ENCODE measurements at regions not wholly inside any gene's neighbourhood (a gene's known extent, or its start where the extent isn't known, plus 50 kb on each side); places are given as distances from the start of the nearest gene placed in this dataset.

- no peak for TF ChIP-seq PLRG1 (conservative IDR thresholded peaks at IDR 0.05)
- TF ChIP-seq TEAD3 (CRISPR knock-in tag; optimal IDR thresholded peaks at IDR 0.05; ENCODE audit: borderline replicate concordance): no peak
- TF ChIP-seq TFDP2 (CRISPR knock-in tag; IDR thresholded peaks at IDR 0.05): no peak
- TF ChIP-seq POLR2AphosphoS5 (IDR thresholded peaks at IDR 0.05; ENCODE audit: low read depth, low read length): no peak
Measured at GRCh38 chr11:15489281-15489680, 374.6 kb downstream of the INSC start (continued).

DNA sequence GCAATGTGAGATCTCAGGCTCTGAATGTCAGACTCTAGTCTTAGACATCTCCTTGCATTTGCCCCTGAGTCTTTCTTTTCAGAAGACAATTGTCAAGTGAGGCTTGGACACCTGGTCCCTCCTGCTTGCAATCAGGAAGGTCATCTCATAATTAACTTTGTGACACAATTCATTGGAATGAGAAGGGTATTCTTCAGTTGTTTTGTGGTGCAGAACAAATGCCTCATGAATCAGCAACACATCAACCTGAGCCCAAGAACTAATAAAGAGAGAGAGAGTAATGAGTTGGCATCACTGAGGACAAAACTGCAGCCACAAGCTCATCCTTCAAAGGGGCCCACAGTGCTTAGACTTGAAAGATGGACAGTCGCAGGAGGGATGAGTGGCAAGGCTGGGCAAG, 375.8 kb downstream of the INSC start:
- no peak overlapping the region for H3K4me3 ChIP-seq (replicated peaks in 1 of 3; ENCODE audit: insufficient read depth in 1 of 3, low read depth in 2 of 3, low read length in 3 of 3)
- 0% methylated on average over 1 of the region's 1 CpG for WGBS (ENCODE audit: low lambda C conversion rate)
- H4K20me1 ChIP-seq (ENCODE audit: insufficient read depth, low read length): no peaks in the 10 kb centered on the region
- ChIA-PET CTCF (ENCODE audit: low intra/inter-chr PET ratio, low total read pairs) (no interaction called here), POLR2A (no interaction called here)
- no peaks in the 10 kb centered on the region for H3K79me2 ChIP-seq (ENCODE audit: insufficient read depth, low read length)
- no peaks in the 10 kb centered on the region for H3K4me1 ChIP-seq (ENCODE audit: insufficient read depth, low read length)
- no peak for ATAC-seq
- no peak overlapping the region for H3K4me2 ChIP-seq (ENCODE audit: low read depth, low read length)
- FAIRE-seq: no peak
- no peaks in the 10 kb centered on the region for H3K36me3 ChIP-seq (replicated peaks in 1 of 2; ENCODE audit: control insufficient read depth in 1 of 2, insufficient read depth in 2 of 2, low read length in 2 of 2)
- H3K9ac ChIP-seq (ENCODE audit: insufficient read depth, low read depth, low read length): no peak overlapping the region
- H3K27ac ChIP-seq (ENCODE audit: extremely low read length, insufficient read depth, low read length): no peak overlapping the region
- no peaks in the 10 kb centered on the region for H3K27me3 ChIP-seq (ENCODE audit: control insufficient read depth in 1 of 2, insufficient read depth in 2 of 2, low read length in 2 of 2)
- BruUV-seq (replicated peaks): no TSS peak
- H3K9me3 ChIP-seq (ENCODE audit: low read length): no peaks in the 10 kb centered on the region
- intact Hi-C loops (cut with micrococcal nuclease; ENCODE audit: unreplicated experiment) (no loop called here), in situ Hi-C loops (cut with HindIII; ENCODE audit: extremely low pct_ligation_motif_present, low pct_unique_long_range_greater_than_20kb) (no loop called here)
- no peak overlapping the region for H2AFZ ChIP-seq (ENCODE audit: low read length)
- DNase-seq (ENCODE audit: low spot score): no peak
- TF ChIP-seq, protein P1, sequence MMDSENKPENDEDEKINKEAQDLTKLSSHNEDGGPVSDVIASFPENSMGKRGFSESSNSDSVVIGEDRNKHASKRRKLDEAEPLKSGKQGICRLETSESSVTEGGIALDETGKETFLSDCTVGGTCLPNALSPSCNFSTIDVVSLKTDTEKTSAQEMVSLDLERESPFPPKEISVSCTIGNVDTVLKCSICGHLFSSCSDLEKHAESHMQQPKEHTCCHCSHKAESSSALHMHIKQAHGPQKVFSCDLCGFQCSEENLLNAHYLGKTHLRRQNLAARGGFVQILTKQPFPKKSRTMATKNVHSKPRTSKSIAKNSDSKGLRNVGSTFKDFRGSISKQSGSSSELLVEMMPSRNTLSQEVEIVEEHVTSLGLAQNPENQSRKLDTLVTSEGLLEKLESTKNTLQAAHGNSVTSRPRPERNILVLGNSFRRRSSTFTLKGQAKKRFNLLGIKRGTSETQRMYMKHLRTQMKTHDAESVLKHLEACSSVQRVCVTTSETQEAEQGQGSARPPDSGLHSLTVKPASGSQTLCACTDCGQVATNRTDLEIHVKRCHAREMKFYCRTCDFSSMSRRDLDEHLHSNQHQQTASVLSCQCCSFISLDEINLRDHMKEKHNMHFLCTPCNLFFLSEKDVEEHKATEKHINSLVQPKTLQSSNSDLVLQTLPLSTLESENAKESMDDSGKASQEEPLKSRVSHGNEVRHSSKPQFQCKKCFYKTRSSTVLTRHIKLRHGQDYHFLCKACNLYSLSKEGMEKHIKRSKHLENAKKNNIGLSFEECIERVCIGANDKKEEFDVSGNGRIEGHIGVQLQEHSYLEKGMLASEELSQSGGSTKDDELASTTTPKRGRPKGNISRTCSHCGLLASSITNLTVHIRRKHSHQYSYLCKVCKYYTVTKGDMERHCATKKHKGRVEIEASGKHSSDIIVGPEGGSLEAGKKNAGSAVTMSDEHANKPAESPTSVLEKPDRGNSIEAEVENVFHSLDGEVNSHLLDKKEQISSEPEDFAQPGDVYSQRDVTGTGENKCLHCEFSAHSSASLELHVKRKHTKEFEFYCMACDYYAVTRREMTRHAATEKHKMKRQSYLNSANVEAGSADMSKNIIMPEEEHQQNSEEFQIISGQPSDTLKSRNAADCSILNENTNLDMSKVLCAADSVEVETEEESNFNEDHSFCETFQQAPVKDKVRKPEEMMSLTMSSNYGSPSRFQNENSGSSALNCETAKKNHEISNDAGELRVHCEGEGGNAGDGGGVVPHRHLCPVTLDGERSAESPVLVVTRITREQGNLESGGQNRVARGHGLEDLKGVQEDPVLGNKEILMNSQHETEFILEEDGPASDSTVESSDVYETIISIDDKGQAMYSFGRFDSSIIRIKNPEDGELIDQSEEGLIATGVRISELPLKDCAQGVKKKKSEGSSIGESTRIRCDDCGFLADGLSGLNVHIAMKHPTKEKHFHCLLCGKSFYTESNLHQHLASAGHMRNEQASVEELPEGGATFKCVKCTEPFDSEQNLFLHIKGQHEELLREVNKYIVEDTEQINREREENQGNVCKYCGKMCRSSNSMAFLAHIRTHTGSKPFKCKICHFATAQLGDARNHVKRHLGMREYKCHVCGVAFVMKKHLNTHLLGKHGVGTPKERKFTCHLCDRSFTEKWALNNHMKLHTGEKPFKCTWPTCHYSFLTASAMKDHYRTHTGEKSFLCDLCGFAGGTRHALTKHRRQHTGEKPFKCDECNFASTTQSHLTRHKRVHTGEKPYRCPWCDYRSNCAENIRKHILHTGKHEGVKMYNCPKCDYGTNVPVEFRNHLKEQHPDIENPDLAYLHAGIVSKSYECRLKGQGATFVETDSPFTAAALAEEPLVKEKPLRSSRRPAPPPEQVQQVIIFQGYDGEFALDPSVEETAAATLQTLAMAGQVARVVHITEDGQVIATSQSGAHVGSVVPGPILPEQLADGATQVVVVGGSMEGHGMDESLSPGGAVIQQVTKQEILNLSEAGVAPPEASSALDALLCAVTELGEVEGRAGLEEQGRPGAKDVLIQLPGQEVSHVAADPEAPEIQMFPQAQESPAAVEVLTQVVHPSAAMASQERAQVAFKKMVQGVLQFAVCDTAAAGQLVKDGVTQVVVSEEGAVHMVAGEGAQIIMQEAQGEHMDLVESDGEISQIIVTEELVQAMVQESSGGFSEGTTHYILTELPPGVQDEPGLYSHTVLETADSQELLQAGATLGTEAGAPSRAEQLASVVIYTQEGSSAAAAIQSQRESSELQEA (CRISPR knock-in tag; IDR thresholded peaks at IDR 0.05; ENCODE audit: not compliant biosample characterization): no peak
- TF ChIP-seq U2AF1 (optimal IDR thresholded peaks at IDR 0.05; ENCODE audit: low read depth, low read length) (no peak), ZNF317 (CRISPR knock-in tag; IDR thresholded peaks at IDR 0.05) (no peak), ZNF574 (CRISPR knock-in tag; IDR thresholded peaks at IDR 0.05) (no peak), POGK (CRISPR knock-in tag; conservative IDR thresholded peaks at IDR 0.05) (no peak), ADNP (CRISPR knock-in tag; IDR thresholded peaks at IDR 0.05) (no peak)
